ENCODE measurements at regions not wholly inside any gene's neighbourhood (a gene's known extent, or its start where the extent isn't known, plus 50 kb on each side); places are given as distances from the start of the nearest gene placed in this dataset.

DNA sequence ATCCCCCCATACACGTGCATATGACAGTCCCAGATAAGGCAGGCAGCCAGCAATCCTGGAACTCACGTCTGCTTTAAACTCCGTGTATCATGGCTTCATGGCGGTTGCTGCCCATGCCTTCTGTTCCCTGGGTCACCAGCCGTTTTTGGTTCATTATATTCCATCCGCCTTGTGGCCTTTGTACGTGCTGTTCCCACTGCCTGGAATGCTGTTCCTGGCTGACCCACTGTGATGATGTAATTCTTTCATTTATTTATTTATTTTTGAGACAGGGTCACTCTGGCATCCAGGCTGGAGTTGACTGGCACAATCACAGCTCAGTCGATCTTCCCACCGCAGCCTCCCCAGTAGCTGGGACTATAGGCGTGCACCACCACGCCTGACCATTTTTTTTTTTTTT, 136.7 kb upstream of the GSE1 start:
- TF ChIP-seq, protein P1, sequence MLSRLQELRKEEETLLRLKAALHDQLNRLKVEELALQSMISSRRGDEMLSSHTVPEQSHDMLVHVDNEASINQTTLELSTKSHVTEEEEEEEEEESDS (CRISPR knock-in tag; IDR thresholded peaks at IDR 0.05; ENCODE audit: borderline replicate concordance) = no peak
- no peak for TF ChIP-seq ZBTB7B (CRISPR knock-in tag; IDR thresholded peaks at IDR 0.05)
- no peak for TF ChIP-seq ARNT (IDR thresholded peaks at IDR 0.05)
- TF ChIP-seq SP1 (IDR thresholded peaks at IDR 0.05) = no peak
- TF ChIP-seq SP1 (CRISPR knock-in tag; IDR thresholded peaks at IDR 0.05) = no peak
- no peak for TF ChIP-seq IRF2 (CRISPR knock-in tag; IDR thresholded peaks at IDR 0.05)
- no peak for TF ChIP-seq POLR2A (IDR thresholded peaks at IDR 0.05; ENCODE audit: insufficient read depth in 1 of 2, low read depth in 2 of 2, low read length in 2 of 2)
- TF ChIP-seq, protein P2, sequence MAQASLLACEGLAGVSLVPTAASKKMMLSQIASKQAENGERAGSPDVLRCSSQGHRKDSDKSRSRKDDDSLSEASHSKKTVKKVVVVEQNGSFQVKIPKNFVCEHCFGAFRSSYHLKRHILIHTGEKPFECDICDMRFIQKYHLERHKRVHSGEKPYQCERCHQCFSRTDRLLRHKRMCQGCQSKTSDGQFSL (CRISPR knock-in tag; IDR thresholded peaks at IDR 0.05) = no peak
- no peak for TF ChIP-seq PHF8 (CRISPR knock-in tag; IDR thresholded peaks at IDR 0.05)
- TF ChIP-seq HOXA7 (CRISPR knock-in tag; IDR thresholded peaks at IDR 0.05) = no peak
- no peak for TF ChIP-seq HDAC2 (CRISPR knock-in tag; IDR thresholded peaks at IDR 0.05)
- TF ChIP-seq, protein P3, sequence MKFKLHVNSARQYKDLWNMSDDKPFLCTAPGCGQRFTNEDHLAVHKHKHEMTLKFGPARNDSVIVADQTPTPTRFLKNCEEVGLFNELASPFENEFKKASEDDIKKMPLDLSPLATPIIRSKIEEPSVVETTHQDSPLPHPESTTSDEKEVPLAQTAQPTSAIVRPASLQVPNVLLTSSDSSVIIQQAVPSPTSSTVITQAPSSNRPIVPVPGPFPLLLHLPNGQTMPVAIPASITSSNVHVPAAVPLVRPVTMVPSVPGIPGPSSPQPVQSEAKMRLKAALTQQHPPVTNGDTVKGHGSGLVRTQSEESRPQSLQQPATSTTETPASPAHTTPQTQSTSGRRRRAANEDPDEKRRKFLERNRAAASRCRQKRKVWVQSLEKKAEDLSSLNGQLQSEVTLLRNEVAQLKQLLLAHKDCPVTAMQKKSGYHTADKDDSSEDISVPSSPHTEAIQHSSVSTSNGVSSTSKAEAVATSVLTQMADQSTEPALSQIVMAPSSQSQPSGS (CRISPR knock-in tag; IDR thresholded peaks at IDR 0.05) = no peak
- TF ChIP-seq MYNN (CRISPR knock-in tag; IDR thresholded peaks at IDR 0.05; ENCODE audit: low read depth) = no peak
- TF ChIP-seq SUZ12 (IDR thresholded peaks at IDR 0.05; ENCODE audit: low read depth, low read length) = no peak
- TF ChIP-seq EP300 (IDR thresholded peaks at IDR 0.05; ENCODE audit: low read depth in 2 of 2, low read length in 2 of 2) = no peak
- no peak for TF ChIP-seq EP300 (CRISPR knock-in tag; IDR thresholded peaks at IDR 0.05; ENCODE audit: borderline replicate concordance)
